OCI-LY7 (cell line): ENCODE measurements at regions not wholly inside any gene's neighbourhood (a gene's known extent, or its start where the extent isn't known, plus 50 kb on each side); places are given as distances from the start of the nearest gene placed in this dataset.

Experiments used
- BruUV-seq: library from RNA; stranded (reverse); fragments of 400-500 nt; replicated peaks from 2 replicates; lab custom pipeline; 2021; lab: Mats Ljungman, UMichigan
- CTCF ChIA-PET: fragments of 300-600 bp; sonication (Branson Sonifier 250); formaldehyde crosslinking; loops from one replicate; lab custom pipeline; 2022; ENCODE audit warnings: antibody characterized with exemption; ENCODE audit not compliant: unreplicated experiment; lab: Charles Lee
- POLR2A ChIA-PET: fragments of 300-600 bp; sonication (Branson Sonifier 250); formaldehyde crosslinking; loops from one replicate; lab custom pipeline; 2022; ENCODE audit warnings: antibody characterized with exemption; lab: Charles Lee
- DNase-seq: peaks from one replicate; pipeline ENCODE4 v3.0.0-alpha.2; 2015; ENCODE audit warnings: low spot score
- H2AFZ ChIP-seq: fragments of 200-600 bp; sonication (generic), shearing (Covaris generic); 2 replicates; pipeline ENCODE4 v1.6.1; 2014; ENCODE audit warnings: mild to moderate bottlenecking, antibody characterized with exemption, low read length, moderate library complexity
- H3K27ac ChIP-seq: fragments of 200-600 bp; sonication (generic); 2 replicates; pipeline ENCODE4 v1.5.1; 2014; ENCODE audit warnings: mixed run types, low read depth, mild to moderate bottlenecking, moderate library complexity, low read length, inconsistent platforms; ENCODE audit not compliant: poor library complexity, severe bottlenecking
- H3K36me3 ChIP-seq: fragments of 200-600 bp; sonication (generic); 2 replicates; pipeline ENCODE4 v1.6.1; 2014; ENCODE audit warnings: mild to moderate bottlenecking, antibody characterized with exemption, low read length, moderate library complexity, mixed read lengths; ENCODE audit not compliant: insufficient read depth
- H3K4me1 ChIP-seq: fragments of 200-600 bp; sonication (generic); 2 replicates; pipeline ENCODE4 v1.5.1; 2014; ENCODE audit warnings: mild to moderate bottlenecking, low read length; ENCODE audit not compliant: insufficient read depth, poor library complexity, severe bottlenecking
- H3K4me2 ChIP-seq: fragments of 200-600 bp; sonication (generic); 2 replicates; pipeline ENCODE4 v1.6.1; 2014; ENCODE audit warnings: mild to moderate bottlenecking, low read length
- H3K4me3 ChIP-seq: fragments of 200-600 bp; sonication (generic); 2 replicates; pipeline ENCODE4 v1.5.1; 2014; ENCODE audit warnings: mild to moderate bottlenecking, low read depth, low read length; ENCODE audit not compliant: poor library complexity, severe bottlenecking
- H3K79me2 ChIP-seq: fragments of 200-600 bp; sonication (generic); 2 replicates; pipeline ENCODE4 v1.6.1; 2016; ENCODE audit warnings: low read depth, mild to moderate bottlenecking, low read length, moderate library complexity, mixed read lengths; ENCODE audit not compliant: insufficient read depth
- H3K9me2 ChIP-seq: fragments of 200-600 bp; sonication (generic); 2 replicates; pipeline ENCODE4 v1.6.1; 2016; ENCODE audit warnings: mild to moderate bottlenecking, low read length, mixed read lengths; ENCODE audit not compliant: insufficient read depth
- H3K9me3 ChIP-seq: fragments of 200-600 bp; sonication (generic); 2 replicates; pipeline ENCODE4 v1.6.1; 2014; ENCODE audit warnings: mild to moderate bottlenecking, mixed run types, low read length, mixed read lengths
- H4K20me1 ChIP-seq: fragments of 200-600 bp; sonication (generic); 2 replicates; pipeline ENCODE4 v1.6.1; 2014; ENCODE audit warnings: mild to moderate bottlenecking, antibody characterized with exemption, low read length, moderate library complexity, mixed read lengths; ENCODE audit not compliant: insufficient read depth
- EZH2phosphoT487 ChIP-seq: fragments of 200-600 bp; sonication (generic); IDR thresholded peaks from 2 replicates; pipeline ENCODE4 v1.6.1; 2018; ENCODE audit warnings: low read depth, borderline replicate concordance, mild to moderate bottlenecking, mixed run types, antibody characterized with exemption, low read length, moderate library complexity, mixed read lengths
- intact Hi-C: fragments of 100-400 bp; cut with micrococcal nuclease; formaldehyde crosslinking; loops from one replicate; pipeline ENCODE4 v1.10.0; 2022; ENCODE audit not compliant: unreplicated experiment
- TF ChIP-seq, protein P1 (sequence below): fragments of 200-600 bp; sonication (generic); conservative IDR thresholded peaks from 2 replicates; pipeline ENCODE4 v1.5.1; 2014; ENCODE audit warnings: mild to moderate bottlenecking, antibody characterized with exemption, low read length, moderate library complexity, mixed read lengths

DNA sequence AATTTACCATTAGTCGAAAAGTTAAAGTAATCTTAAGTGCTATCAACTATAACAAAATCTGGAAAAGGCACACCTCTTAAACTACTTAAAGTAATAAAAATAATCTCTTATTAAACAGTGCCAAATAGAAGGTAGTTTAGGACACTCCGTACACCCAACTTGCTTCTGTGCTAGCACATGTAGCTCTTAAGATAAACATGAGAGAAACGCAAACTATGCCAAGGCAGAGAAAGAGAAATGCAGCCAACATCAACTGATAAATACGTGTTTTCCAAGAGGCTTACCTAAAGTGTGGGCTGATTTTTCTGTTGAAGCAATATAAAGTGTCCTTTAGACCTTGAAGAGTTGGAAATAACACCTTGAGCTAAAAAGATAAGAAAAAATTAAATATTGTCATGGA, 480.6 kb upstream of the DAB2 start:
- H3K4me3 ChIP-seq: no peak overlapping the region
- POLR2A ChIA-PET: no interaction called here
- H3K4me1 ChIP-seq: no peaks in the 10 kb centered on the region
- no peaks in the 10 kb centered on the region for H3K36me3 ChIP-seq
- no TSS peak for BruUV-seq
- intact Hi-C loops: no loop called here
- H3K79me2 ChIP-seq: no peaks in the 10 kb centered on the region
- no peak overlapping the region for H2AFZ ChIP-seq
- H3K27ac ChIP-seq: no peak overlapping the region
- no peaks in the 10 kb centered on the region for H3K9me2 ChIP-seq
- no peaks in the 10 kb centered on the region for H3K9me3 ChIP-seq
- no peak for DNase-seq
- TF ChIP-seq EZH2phosphoT487: no peak
- TF ChIP-seq, protein P1, sequence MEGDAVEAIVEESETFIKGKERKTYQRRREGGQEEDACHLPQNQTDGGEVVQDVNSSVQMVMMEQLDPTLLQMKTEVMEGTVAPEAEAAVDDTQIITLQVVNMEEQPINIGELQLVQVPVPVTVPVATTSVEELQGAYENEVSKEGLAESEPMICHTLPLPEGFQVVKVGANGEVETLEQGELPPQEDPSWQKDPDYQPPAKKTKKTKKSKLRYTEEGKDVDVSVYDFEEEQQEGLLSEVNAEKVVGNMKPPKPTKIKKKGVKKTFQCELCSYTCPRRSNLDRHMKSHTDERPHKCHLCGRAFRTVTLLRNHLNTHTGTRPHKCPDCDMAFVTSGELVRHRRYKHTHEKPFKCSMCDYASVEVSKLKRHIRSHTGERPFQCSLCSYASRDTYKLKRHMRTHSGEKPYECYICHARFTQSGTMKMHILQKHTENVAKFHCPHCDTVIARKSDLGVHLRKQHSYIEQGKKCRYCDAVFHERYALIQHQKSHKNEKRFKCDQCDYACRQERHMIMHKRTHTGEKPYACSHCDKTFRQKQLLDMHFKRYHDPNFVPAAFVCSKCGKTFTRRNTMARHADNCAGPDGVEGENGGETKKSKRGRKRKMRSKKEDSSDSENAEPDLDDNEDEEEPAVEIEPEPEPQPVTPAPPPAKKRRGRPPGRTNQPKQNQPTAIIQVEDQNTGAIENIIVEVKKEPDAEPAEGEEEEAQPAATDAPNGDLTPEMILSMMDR: no peak
- no peaks in the 10 kb centered on the region for H4K20me1 ChIP-seq
- CTCF ChIA-PET: no interaction called here
- no peak overlapping the region for H3K4me2 ChIP-seq

DNA sequence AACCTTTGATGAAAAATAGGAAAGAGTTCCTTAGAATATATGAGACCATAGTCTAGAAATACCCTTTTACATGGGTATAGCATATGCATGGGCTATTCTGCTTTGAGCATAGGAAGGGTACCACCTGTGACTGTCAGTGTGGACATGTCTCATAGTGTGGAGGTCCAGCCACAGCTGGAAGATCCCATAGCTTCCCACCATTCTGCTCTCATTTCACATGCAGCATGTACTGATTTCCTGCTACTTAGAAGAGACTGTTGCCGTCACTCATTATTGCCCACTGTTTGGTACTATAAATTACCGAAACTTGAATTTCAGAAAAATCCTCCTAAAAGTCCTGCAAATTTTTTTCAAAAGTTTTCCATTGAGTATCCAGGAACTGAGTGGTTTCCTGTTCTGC, 477.8 kb upstream of the DAB2 start:
- Histone ChIP-seq H3K79me2 (no peaks in the 10 kb centered on the region), H3K27ac (no peak overlapping the region), H3K36me3 (no peaks in the 10 kb centered on the region), H3K9me2 (no peaks in the 10 kb centered on the region), H2AFZ (no peak overlapping the region), H4K20me1 (no peaks in the 10 kb centered on the region), H3K9me3 (no peaks in the 10 kb centered on the region), H3K4me3 (no peak overlapping the region), H3K4me1 (no peaks in the 10 kb centered on the region), H3K4me2 (no peak overlapping the region)
- no peak for DNase-seq
- POLR2A ChIA-PET: interaction anchor here (0.6 to 0.7 kb wide), 2 partner anchors 26 to 130 kb away, joined by 3 read pairs; no protein-coding TSS in a partner anchor
- intact Hi-C loops: no loop called here
- no TSS peak for BruUV-seq
- CTCF ChIA-PET: no interaction called here
- no peak for TF ChIP-seq EZH2phosphoT487
- TF ChIP-seq, protein P1: no peak

DNA sequence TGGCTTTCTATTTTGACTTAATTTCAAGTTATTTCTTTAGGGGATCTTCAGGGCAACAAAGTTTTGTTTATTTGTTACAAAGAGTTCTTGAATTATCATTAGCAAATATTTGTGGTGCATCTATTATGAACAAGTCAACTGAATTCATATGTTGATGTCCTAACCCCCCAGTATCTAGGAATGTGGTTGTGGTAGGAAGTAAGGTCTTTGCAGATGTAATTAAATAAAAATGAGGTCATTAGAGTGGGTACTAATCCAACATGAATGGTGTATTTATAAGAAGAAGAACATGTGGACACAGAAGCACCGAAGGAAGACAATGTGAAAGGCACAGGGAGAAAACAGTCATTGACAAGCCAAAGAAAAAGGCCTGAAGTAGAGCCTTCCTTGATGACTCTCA, 474.0 kb upstream of the DAB2 start:
- H3K79me2 ChIP-seq: no peaks in the 10 kb centered on the region
- no peak for DNase-seq
- no peak for TF ChIP-seq EZH2phosphoT487
- TF ChIP-seq, protein P1: no peak
- POLR2A ChIA-PET: interaction anchor here (0.6 kb wide), 1 partner anchor 755 kb away, joined by 4 read pairs; no protein-coding TSS in a partner anchor
- no peaks in the 10 kb centered on the region for H3K9me3 ChIP-seq
- no peak overlapping the region for H3K27ac ChIP-seq
- H3K4me1 ChIP-seq: no peaks in the 10 kb centered on the region
- no peak overlapping the region for H3K4me2 ChIP-seq
- H3K9me2 ChIP-seq: no peaks in the 10 kb centered on the region
- no peak overlapping the region for H2AFZ ChIP-seq
- H4K20me1 ChIP-seq: no peaks in the 10 kb centered on the region
- intact Hi-C loops: no loop called here
- CTCF ChIA-PET: no interaction called here
- H3K4me3 ChIP-seq: no peak overlapping the region
- H3K36me3 ChIP-seq: no peaks in the 10 kb centered on the region
- BruUV-seq: no TSS peak
